SH-SY5Y (cell line): ENCODE measurements at regions not wholly inside any gene's neighbourhood (a gene's known extent, or its start where the extent isn't known, plus 50 kb on each side); places are given as distances from the start of the nearest gene placed in this dataset.

ENCODE experiments used
- GATA2 ChIP-seq: IDR thresholded peaks from 2 replicates; pipeline ENCODE4 v1.6.1; 2011; ENCODE audit warnings: mild to moderate bottlenecking, low read depth, low read length
- GATA3 ChIP-seq: IDR thresholded peaks from 2 replicates; pipeline ENCODE4 v1.6.1; 2011; ENCODE audit warnings: low read depth, mild to moderate bottlenecking, low read length, moderate library complexity

DNA sequence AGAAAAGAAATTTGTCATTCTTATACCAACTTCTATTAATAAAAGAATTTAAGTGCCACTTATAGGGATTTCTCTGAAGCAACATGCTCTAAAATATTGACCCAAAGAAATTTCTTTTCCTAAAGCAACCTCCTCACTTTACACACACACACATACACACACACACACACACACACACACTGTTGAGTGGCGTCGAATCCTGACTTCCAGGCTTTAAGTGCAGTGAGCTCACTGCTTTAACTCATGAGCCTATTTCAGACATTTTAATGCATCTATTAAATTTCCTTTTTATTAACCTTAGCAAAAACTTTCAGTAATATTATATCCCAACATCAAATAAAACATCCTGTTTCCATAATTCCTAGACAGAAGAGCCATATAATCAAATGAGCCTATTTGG is 229.1 kb upstream of the ACVR2A start:
- TF ChIP-seq GATA2 (no peak), GATA3 (no peak)
